Activated naive CD8-positive, alpha-beta T cell treated with anti-CD3 and anti-CD28 coated beads, Interleukin-2, amount 50 U/mL, for 24 hours (primary cell): ENCODE measurements at regions not wholly inside any gene's neighbourhood (a gene's known extent, or its start where the extent isn't known, plus 50 kb on each side); places are given as distances from the start of the nearest gene placed in this dataset.
"Not testable (repeated sequence)": the region's sequence is repeated elsewhere in the genome, so short reads cannot be mapped to it uniquely, and the experiment has no call there.

Source experiments
- ATAC-seq: fragments of 150-1000 bp; cut with Tn5 transposase; one replicate; pipeline ENCODE4 v1.10.0; 2021
- DNase-seq: peaks from one replicate; pipeline ENCODE4 v3.0.0; 2021
- H3K27ac Mint-ChIP-seq: one replicate; pipeline ENCODE4 v1.8.0; 2021; ENCODE audit warnings: mild to moderate bottlenecking, mixed read lengths
- H3K27me3 Mint-ChIP-seq: one replicate; pipeline ENCODE4 v1.8.0; 2021; ENCODE audit warnings: mixed read lengths
- H3K36me3 Mint-ChIP-seq: one replicate; pipeline ENCODE4 v1.8.0; 2021; ENCODE audit warnings: low read depth, mixed read lengths
- H3K4me1 Mint-ChIP-seq: one replicate; pipeline ENCODE4 v1.8.0; 2021; ENCODE audit warnings: mixed read lengths
- H3K4me3 Mint-ChIP-seq: one replicate; pipeline ENCODE4 v1.8.0; 2021; ENCODE audit warnings: mild to moderate bottlenecking, moderate library complexity, mixed read lengths
- H3K9me3 Mint-ChIP-seq: one replicate; pipeline ENCODE4 v1.8.0; 2021; ENCODE audit warnings: mixed read lengths

- H3K4me3 Mint-ChIP-seq = no peak overlapping the region
- ATAC-seq (peak; percentile 82), DNase-seq (peak; percentile 10)
- no peaks in the 10 kb centered on the region for H3K4me1 Mint-ChIP-seq
- no peaks in the 10 kb centered on the region for H3K9me3 Mint-ChIP-seq
- H3K27ac Mint-ChIP-seq = no peak overlapping the region
- no peaks in the 10 kb centered on the region for H3K36me3 Mint-ChIP-seq
- H3K27me3 Mint-ChIP-seq = no peaks in the 10 kb centered on the region
Observed at GRCh38 chr6:141077355-141078333, 1055.1 kb upstream of the GJE1 start.

DNA sequence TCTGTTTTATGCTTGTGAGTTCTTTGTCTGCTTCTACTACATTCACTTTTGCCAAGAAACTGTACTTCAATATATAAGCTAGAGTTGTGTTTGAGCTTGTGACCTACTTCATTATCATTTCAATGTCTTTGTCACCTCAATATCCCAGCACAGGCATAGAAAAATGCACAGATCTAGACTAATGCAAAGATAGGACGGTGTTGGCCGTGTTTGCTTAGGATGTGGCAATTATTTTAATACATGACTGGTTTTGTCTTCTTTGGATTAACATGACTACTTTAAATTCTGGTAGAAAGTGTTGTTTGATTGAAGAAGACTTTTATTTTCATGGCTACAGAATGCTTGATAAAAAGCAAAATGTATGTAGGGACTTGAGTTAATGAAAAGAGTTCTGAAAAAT is 1075.0 kb upstream of the GJE1 start:
- H3K4me1 Mint-ChIP-seq = no peaks in the 10 kb centered on the region
- ATAC-seq = no peak

GRCh38 chr6:141056945-141057625 is 1075.6 kb upstream of the GJE1 start:
- no peak for ATAC-seq
- no peak overlapping the region for H3K27ac Mint-ChIP-seq
- H3K9me3 Mint-ChIP-seq = no peaks in the 10 kb centered on the region
- H3K4me3 Mint-ChIP-seq = no peak overlapping the region
- no peaks in the 10 kb centered on the region for H3K4me1 Mint-ChIP-seq
- no peaks in the 10 kb centered on the region for H3K36me3 Mint-ChIP-seq
- H3K27me3 Mint-ChIP-seq = peaks cover 6% of the 10 kb centered on the region
- no peak for DNase-seq

More for the DNA sequence above, 1075.0 kb upstream of the GJE1 start:
- no peak for DNase-seq
- no peaks in the 10 kb centered on the region for H3K9me3 Mint-ChIP-seq
- H3K27me3 Mint-ChIP-seq = peaks cover 6% of the 10 kb centered on the region
- no peaks in the 10 kb centered on the region for H3K36me3 Mint-ChIP-seq
- no peak overlapping the region for H3K4me3 Mint-ChIP-seq
- H3K27ac Mint-ChIP-seq = no peak overlapping the region

DNA sequence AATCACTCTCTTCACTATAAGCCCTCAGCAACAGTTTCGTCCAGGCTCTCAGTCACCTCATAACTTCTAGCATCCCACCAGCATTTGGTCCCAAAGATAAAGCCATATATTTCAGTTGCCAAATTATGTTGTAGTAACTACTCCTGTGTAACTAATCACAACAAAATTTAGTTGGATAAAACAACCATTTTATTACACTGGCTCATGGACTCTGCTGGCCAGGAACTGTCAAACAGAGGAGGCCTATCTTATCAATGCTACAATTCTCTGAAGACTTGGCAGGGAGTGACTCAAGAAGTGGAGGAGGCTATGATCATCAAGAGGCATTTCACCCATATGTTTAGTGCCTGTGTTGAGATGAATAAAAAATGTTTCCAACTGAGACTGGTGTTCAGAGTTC is 1082.3 kb upstream of the GJE1 start:
- H3K4me3 Mint-ChIP-seq = no peak overlapping the region
- DNase-seq (no peak), ATAC-seq (no peak)
- H3K4me1 Mint-ChIP-seq = no peaks in the 10 kb centered on the region
- no peaks in the 10 kb centered on the region for H3K9me3 Mint-ChIP-seq
- no peak overlapping the region for H3K27ac Mint-ChIP-seq
- H3K36me3 Mint-ChIP-seq = no peaks in the 10 kb centered on the region
- H3K27me3 Mint-ChIP-seq = no peaks in the 10 kb centered on the region

GRCh38 chr6:141048451-141048850 is 1084.3 kb upstream of the GJE1 start:
- Mint-ChIP-seq H3K27ac (no peak overlapping the region), H3K4me3 (no peak overlapping the region), H3K27me3 (no peaks in the 10 kb centered on the region), H3K4me1 (no peaks in the 10 kb centered on the region), H3K36me3 (no peaks in the 10 kb centered on the region), H3K9me3 (no peaks in the 10 kb centered on the region)
- DNase-seq (no peak), ATAC-seq (no peak)

- H3K27ac Mint-ChIP-seq, ATAC-seq, H3K36me3 Mint-ChIP-seq, DNase-seq, H3K27me3 Mint-ChIP-seq, H3K4me1 Mint-ChIP-seq, H3K9me3 Mint-ChIP-seq, H3K4me3 Mint-ChIP-seq: not testable (repeated sequence)
Observed at GRCh38 chr6:141046496-141046895, 1086.2 kb upstream of the GJE1 start.

GRCh38 chr6:141041596-141042087 is 1091.1 kb upstream of the GJE1 start:
- H3K36me3 Mint-ChIP-seq = no peaks in the 10 kb centered on the region
- no peak overlapping the region for H3K4me3 Mint-ChIP-seq
- H3K27me3 Mint-ChIP-seq = no peaks in the 10 kb centered on the region
- H3K9me3 Mint-ChIP-seq = peaks cover 6% of the 10 kb centered on the region
- DNase-seq (no peak), ATAC-seq (no peak)
- no peaks in the 10 kb centered on the region for H3K4me1 Mint-ChIP-seq
- H3K27ac Mint-ChIP-seq = no peak overlapping the region

DNA sequence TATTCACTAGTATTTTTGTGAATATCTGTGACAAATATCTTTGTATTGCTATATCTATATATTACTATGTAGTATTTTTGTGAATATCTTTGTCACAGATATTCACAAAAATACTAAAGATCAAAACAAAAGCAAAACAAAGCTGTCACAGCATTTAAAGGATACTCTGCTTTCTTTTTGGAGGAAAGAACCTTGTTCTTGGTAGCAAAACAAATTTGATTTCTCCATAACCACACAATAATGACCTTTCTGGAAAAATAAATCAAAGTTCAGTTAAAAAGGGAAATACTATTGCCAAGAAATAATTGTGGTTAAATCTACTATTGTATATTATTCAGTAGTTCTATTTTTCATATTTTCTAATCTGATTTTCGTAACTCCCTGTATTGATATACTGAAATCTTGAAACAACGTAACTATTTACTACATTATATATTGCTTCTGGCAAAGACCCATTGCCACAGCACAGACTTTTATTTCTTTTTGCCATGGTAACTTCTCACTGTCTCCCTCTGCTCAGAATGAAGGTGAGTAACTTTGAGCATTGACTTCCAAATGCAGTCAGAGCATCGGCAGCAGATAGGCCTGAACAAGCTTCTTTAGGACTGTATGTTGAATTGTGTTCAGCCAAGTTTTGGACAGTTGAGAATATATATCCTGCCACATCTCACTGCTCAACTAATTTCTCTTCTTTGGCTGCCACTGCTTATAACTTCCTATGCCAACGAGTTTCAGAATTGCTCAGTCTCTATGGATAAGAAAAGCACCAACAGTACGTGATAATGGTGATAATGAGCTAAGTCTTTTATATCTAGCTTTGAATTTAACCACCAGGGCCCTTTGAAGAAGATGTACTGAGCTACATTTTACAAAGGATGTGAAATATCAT is 1097.2 kb upstream of the GJE1 start:
- ATAC-seq (no peak), DNase-seq (no peak)
- Mint-ChIP-seq H3K36me3 (no peaks in the 10 kb centered on the region), H3K9me3 (no peaks in the 10 kb centered on the region), H3K27ac (no peak overlapping the region), H3K4me3 (no peak overlapping the region), H3K27me3 (no peaks in the 10 kb centered on the region), H3K4me1 (no peaks in the 10 kb centered on the region)

DNA sequence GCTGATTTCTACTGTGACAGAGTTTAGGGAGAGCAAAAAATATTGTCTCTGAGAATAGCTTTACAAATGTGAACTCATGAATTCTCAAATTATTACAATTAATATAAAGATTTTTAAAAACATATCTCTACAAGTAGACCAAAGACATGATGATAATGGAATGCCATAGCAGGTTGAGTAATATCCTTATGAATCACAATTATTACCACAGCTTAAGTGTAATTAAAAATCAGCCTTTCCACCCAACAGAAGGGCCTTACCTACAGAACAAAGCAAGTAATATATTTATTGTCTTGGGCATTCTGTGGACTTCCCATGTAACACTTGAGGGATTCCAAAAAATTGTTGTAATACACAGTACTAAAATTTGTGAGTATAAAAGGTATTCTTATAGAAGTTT is 1099.6 kb upstream of the GJE1 start:
- H3K36me3 Mint-ChIP-seq = no peaks in the 10 kb centered on the region
- H3K4me3 Mint-ChIP-seq = no peak overlapping the region
- no peaks in the 10 kb centered on the region for H3K27me3 Mint-ChIP-seq
- H3K27ac Mint-ChIP-seq = no peak overlapping the region
- H3K4me1 Mint-ChIP-seq = no peaks in the 10 kb centered on the region
- H3K9me3 Mint-ChIP-seq = no peaks in the 10 kb centered on the region
- DNase-seq = no peak
- no peak for ATAC-seq

DNA sequence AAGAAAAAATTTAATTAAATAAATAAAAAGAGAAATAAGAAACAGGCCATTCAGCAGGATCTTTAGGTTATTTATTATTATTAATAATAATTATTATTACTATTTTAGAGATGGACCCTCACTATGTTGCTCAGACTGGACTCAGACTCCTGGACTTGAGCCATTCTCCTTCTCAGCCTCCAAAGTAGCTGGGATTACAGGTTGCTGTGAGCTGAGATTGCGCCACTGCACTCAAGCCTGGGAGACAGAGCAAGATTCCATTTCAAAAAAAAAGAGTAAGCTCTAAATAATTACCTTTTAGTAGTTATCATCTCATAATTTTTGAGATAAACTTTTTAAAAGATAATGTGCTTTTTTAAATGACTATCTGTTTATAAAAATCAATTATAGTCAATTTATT is 1102.8 kb upstream of the GJE1 start:
- Mint-ChIP-seq H3K36me3 (no peaks in the 10 kb centered on the region), H3K27ac (no peak overlapping the region), H3K4me3 (no peak overlapping the region), H3K9me3 (no peaks in the 10 kb centered on the region), H3K4me1 (no peaks in the 10 kb centered on the region), H3K27me3 (no peaks in the 10 kb centered on the region)
- ATAC-seq (no peak), DNase-seq (no peak)

- no peaks in the 10 kb centered on the region for H3K27me3 Mint-ChIP-seq
- no peak for DNase-seq
- H3K9me3 Mint-ChIP-seq = no peaks in the 10 kb centered on the region
- H3K27ac Mint-ChIP-seq = no peak overlapping the region
- H3K4me1 Mint-ChIP-seq = no peaks in the 10 kb centered on the region
- no peak overlapping the region for H3K4me3 Mint-ChIP-seq
- no peak for ATAC-seq
- no peaks in the 10 kb centered on the region for H3K36me3 Mint-ChIP-seq
Observed at GRCh38 chr6:141028791-141029280, 1103.9 kb upstream of the GJE1 start.

DNA sequence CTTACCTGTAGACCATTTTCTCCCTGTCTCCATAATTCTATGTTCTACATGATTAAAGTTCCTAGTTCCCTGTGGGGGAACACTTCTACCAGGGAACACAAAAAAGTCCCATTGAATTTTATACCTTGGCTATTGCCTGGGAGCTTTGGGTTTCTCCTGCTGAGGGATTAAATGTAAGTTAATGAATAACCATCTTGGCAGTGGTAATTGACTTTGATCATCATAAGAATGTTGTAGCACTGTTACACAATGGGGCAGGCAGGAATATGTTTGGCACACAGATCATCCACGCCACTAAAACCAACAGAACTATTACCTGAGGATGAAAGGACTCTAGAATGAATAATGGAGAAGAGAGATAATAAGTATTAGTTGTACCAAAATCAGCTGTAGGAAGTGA is 1106.2 kb upstream of the GJE1 start:
- no peak overlapping the region for H3K27ac Mint-ChIP-seq
- H3K4me3 Mint-ChIP-seq = no peak overlapping the region
- H3K36me3 Mint-ChIP-seq = no peaks in the 10 kb centered on the region
- ATAC-seq (no peak), DNase-seq (no peak)
- no peaks in the 10 kb centered on the region for H3K27me3 Mint-ChIP-seq
- no peaks in the 10 kb centered on the region for H3K9me3 Mint-ChIP-seq
- H3K4me1 Mint-ChIP-seq = no peaks in the 10 kb centered on the region

GRCh38 chr6:141024526-141024925 is 1108.2 kb upstream of the GJE1 start:
- H3K36me3 Mint-ChIP-seq = no peaks in the 10 kb centered on the region
- no peaks in the 10 kb centered on the region for H3K9me3 Mint-ChIP-seq
- H3K27me3 Mint-ChIP-seq = no peaks in the 10 kb centered on the region
- H3K27ac Mint-ChIP-seq = no peak overlapping the region
- ATAC-seq (no peak), DNase-seq (no peak)
- no peaks in the 10 kb centered on the region for H3K4me1 Mint-ChIP-seq
- no peak overlapping the region for H3K4me3 Mint-ChIP-seq

GRCh38 chr6:141017941-141018340 is 1114.8 kb upstream of the GJE1 start:
- Mint-ChIP-seq H3K27me3 (no peaks in the 10 kb centered on the region), H3K4me1 (no peaks in the 10 kb centered on the region), H3K9me3 (no peaks in the 10 kb centered on the region), H3K27ac (no peak overlapping the region), H3K4me3 (no peak overlapping the region), H3K36me3 (no peaks in the 10 kb centered on the region)
- ATAC-seq = no peak
- DNase-seq = no peak
